CD14-positive monocyte (primary cell): ENCODE measurements at regions not wholly inside any gene's neighbourhood (a gene's known extent, or its start where the extent isn't known, plus 50 kb on each side); places are given as distances from the start of the nearest gene placed in this dataset.
A peak's percentile ranks its signal among the peaks of the same experiment; 100 is the strongest.

ENCODE experiments used
- DNase-seq, 3 donors: peaks; one replicate each; pipeline ENCODE4 v3.0.0-alpha.2; 2011 to 2022
- H2AFZ ChIP-seq: 2 replicates; pipeline ENCODE4 v1.6.0; 2012; ENCODE audit warnings: mild to moderate bottlenecking, low read depth, low read length, inconsistent platforms; ENCODE audit not compliant: insufficient read depth, poor library complexity, severe bottlenecking
- H3K27ac ChIP-seq, 2 donors: 1 replicate in 1 of 2; 2 replicates in 1 of 2; pipeline ENCODE4 v1.5.1; 2012 to 2013; ENCODE audit warnings: low read length in 2 of 2, control low read depth in 1 of 2, inconsistent platforms in 1 of 2, low read depth in 1 of 2, mild to moderate bottlenecking in 1 of 2
- H3K27me3 ChIP-seq, 2 donors: one replicate each; pipeline versions ENCODE4 v1.6.0 to v1.6.1; 2011 to 2013; ENCODE audit warnings: low read length in 2 of 2; ENCODE audit not compliant: control insufficient read depth in 2 of 2, insufficient read depth in 2 of 2
- H3K36me3 ChIP-seq, 2 donors: replicated peaks in 1 of 2; 1 replicate in 1 of 2; 2 replicates in 1 of 2; pipeline versions ENCODE4 v1.5.1 to v1.6.1; 2012 to 2013; ENCODE audit warnings: low read length in 2 of 2, control low read depth in 1 of 2, inconsistent platforms in 1 of 2, mild to moderate bottlenecking in 1 of 2; ENCODE audit not compliant: insufficient read depth in 2 of 2, control insufficient read depth in 1 of 2
- H3K4me1 ChIP-seq, 2 donors: 1 replicate in 1 of 2; 2 replicates in 1 of 2; pipeline versions ENCODE4 v1.5.1 to v1.6.1; 2012 to 2013; ENCODE audit warnings: low read length in 2 of 2, control low read depth in 1 of 2, inconsistent platforms in 1 of 2, mild to moderate bottlenecking in 1 of 2, moderate library complexity in 1 of 2; ENCODE audit not compliant: insufficient read depth in 2 of 2, control insufficient read depth in 1 of 2
- H3K4me2 ChIP-seq: replicated peaks from 2 replicates; pipeline ENCODE3; 2012; ENCODE audit warnings: low read length, moderate library complexity, mild to moderate bottlenecking; ENCODE audit not compliant: poor library complexity, severe bottlenecking; ENCODE audit errors: extremely low read depth
- H3K4me3 ChIP-seq, 3 experiments: fragments of 200-600 bp in 1 of 3; sonication (generic) in 1 of 3; replicated peaks in 1 of 3; 1 replicate in 2 of 3; 2 replicates in 1 of 3; pipeline ENCODE4 v1.5.1; 2011 to 2013; ENCODE audit warnings: low read length in 3 of 3, mild to moderate bottlenecking in 3 of 3, control low read depth in 2 of 3, low read depth in 2 of 3, inconsistent platforms in 1 of 3, moderate library complexity in 1 of 3
- H3K79me2 ChIP-seq: 2 replicates; pipeline ENCODE4 v1.6.0; 2012; ENCODE audit warnings: mild to moderate bottlenecking, control low read depth, inconsistent platforms, low read length, moderate library complexity; ENCODE audit not compliant: insufficient read depth
- H3K9ac ChIP-seq: 2 replicates; pipeline ENCODE4 v1.6.0; 2017; ENCODE audit warnings: low read length, mild to moderate bottlenecking; ENCODE audit not compliant: insufficient read depth, poor library complexity, severe bottlenecking
- H3K9me3 ChIP-seq, 2 donors: replicated peaks in 1 of 2; 1 replicate in 1 of 2; 2 replicates in 1 of 2; pipeline versions ENCODE4 v1.5.1 to v1.6.1; 2012 to 2013; ENCODE audit warnings: low read length in 2 of 2, control low read depth in 1 of 2; ENCODE audit not compliant: control insufficient read depth in 1 of 2, insufficient read depth in 1 of 2
- H4K20me1 ChIP-seq: 2 replicates; pipeline ENCODE4 v1.6.0; 2012; ENCODE audit warnings: mild to moderate bottlenecking, low read length, control low read depth, moderate library complexity; ENCODE audit not compliant: insufficient read depth
- H3K27ac Mint-ChIP-seq, 7 donors: one replicate each; pipeline ENCODE4 v1.8.0; 2020; ENCODE audit warnings: mild to moderate bottlenecking in 7 of 7, mixed read lengths in 7 of 7, moderate library complexity in 6 of 7, inconsistent platforms in 2 of 7
- H3K27me3 Mint-ChIP-seq, 3 donors: one replicate each; pipeline ENCODE4 v1.8.0; 2021 to 2022; ENCODE audit warnings: low read depth in 3 of 3, mild to moderate bottlenecking in 3 of 3, mixed read lengths in 3 of 3, moderate library complexity in 3 of 3, inconsistent platforms in 1 of 3
- H3K36me3 Mint-ChIP-seq, 2 donors: one replicate each; pipeline ENCODE4 v1.8.0; 2020; ENCODE audit warnings: mixed read lengths in 2 of 2, inconsistent platforms in 1 of 2, mild to moderate bottlenecking in 1 of 2
- H3K4me1 Mint-ChIP-seq: one replicate; pipeline ENCODE4 v1.8.0; 2020; ENCODE audit warnings: mild to moderate bottlenecking, mixed read lengths
- H3K4me3 Mint-ChIP-seq, 2 donors: one replicate each; pipeline ENCODE4 v1.8.0; 2020; ENCODE audit warnings: mild to moderate bottlenecking in 2 of 2, mixed read lengths in 2 of 2, moderate library complexity in 1 of 2
- H3K9me3 Mint-ChIP-seq, 7 donors: one replicate each; pipeline ENCODE4 v1.8.0; 2020 to 2022; ENCODE audit warnings: mixed read lengths in 7 of 7, mild to moderate bottlenecking in 6 of 7, moderate library complexity in 6 of 7, inconsistent platforms in 2 of 7
- WGBS: methylation state at CpG from one replicate; pipeline ENCODE4 v1.1.5; 2013; ENCODE audit warnings: missing lambda C conversion rate; ENCODE audit not compliant: insufficient coverage; 5-methylcytosine and 5-hydroxymethylcytosine counted together
- intact Hi-C, 2 donors: fragments of 100-400 bp; cut with micrococcal nuclease; formaldehyde crosslinking; loops; one replicate each; pipeline versions ENCODE4 v1.15.0 to v1.15.1; 2023
- TF ChIP-seq, protein P1 (sequence below): fragments of 200-600 bp; IDR thresholded peaks from one replicate; pipeline ENCODE4 v1.8.0; 2022; ENCODE audit warnings: antibody characterized with exemption, mild to moderate bottlenecking

DNA sequence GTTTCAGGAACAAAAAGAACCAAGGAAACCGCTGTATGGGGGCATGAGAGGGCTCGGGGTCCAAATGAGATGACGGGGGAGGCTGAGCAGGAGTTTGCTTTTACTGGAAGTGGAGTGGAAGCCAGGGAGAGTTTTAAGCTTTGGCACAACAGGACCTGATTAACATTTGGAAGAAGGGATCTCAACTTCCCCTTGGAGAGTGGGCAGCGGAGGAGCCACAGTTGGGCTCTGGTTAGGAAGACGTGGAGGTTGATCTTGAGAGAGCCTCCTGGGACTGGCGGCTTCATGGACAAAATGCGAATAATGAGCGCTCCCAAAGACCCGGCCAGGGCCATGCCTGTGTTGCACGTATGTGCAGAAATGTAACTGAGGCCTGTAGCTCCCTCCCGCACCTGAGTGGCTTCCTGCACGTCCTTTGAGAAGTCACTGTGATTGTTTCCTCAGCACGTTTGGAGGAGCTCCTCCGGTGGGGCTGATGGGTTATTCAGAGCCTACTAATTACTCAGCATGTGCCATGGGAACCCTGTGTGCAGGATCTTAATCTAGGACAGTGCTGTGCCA lies 595.3 kb upstream of the MGMT start:
- no peak overlapping the region for H3K4me3 Mint-ChIP-seq
- Histone ChIP-seq H3K27ac (no peak overlapping the region), H3K9me3 (no peaks in the 10 kb centered on the region), H3K9ac (no peak overlapping the region), H4K20me1 (no peaks in the 10 kb centered on the region), H3K4me1 (no peaks in the 10 kb centered on the region), H3K36me3 (no peaks in the 10 kb centered on the region), H3K4me2 (no peak overlapping the region), H3K4me3 (no peak overlapping the region), H2AFZ (no peak overlapping the region), H3K79me2 (no peaks in the 10 kb centered on the region), H3K27me3 (no peaks in the 10 kb centered on the region)
- peaks cover 3 to 6% (median 4%) of the 10 kb centered on the region in 3 donors for H3K27me3 Mint-ChIP-seq
- no peaks in the 10 kb centered on the region for H3K9me3 Mint-ChIP-seq
- H3K27ac Mint-ChIP-seq, result peak overlapping the region in 1 of 7 donors; percentile 12
- no peaks in the 10 kb centered on the region for H3K36me3 Mint-ChIP-seq
- TF ChIP-seq, protein P1, sequence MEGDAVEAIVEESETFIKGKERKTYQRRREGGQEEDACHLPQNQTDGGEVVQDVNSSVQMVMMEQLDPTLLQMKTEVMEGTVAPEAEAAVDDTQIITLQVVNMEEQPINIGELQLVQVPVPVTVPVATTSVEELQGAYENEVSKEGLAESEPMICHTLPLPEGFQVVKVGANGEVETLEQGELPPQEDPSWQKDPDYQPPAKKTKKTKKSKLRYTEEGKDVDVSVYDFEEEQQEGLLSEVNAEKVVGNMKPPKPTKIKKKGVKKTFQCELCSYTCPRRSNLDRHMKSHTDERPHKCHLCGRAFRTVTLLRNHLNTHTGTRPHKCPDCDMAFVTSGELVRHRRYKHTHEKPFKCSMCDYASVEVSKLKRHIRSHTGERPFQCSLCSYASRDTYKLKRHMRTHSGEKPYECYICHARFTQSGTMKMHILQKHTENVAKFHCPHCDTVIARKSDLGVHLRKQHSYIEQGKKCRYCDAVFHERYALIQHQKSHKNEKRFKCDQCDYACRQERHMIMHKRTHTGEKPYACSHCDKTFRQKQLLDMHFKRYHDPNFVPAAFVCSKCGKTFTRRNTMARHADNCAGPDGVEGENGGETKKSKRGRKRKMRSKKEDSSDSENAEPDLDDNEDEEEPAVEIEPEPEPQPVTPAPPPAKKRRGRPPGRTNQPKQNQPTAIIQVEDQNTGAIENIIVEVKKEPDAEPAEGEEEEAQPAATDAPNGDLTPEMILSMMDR, result no peak
- intact Hi-C loops, result no loop called here
- no peaks in the 10 kb centered on the region for H3K4me1 Mint-ChIP-seq
- no peak for DNase-seq
- 85% methylated on average over 13 of the region's 14 CpGs for WGBS

- no peak overlapping the region for H3K27ac ChIP-seq
- Mint-ChIP-seq H3K27ac (no peak overlapping the region), H3K27me3 (peaks cover 2 to 6% (median 4%) of the 10 kb centered on the region in 3 donors), H3K4me1 (no peaks in the 10 kb centered on the region), H3K9me3 (no peaks in the 10 kb centered on the region), H3K36me3 (no peaks in the 10 kb centered on the region), H3K4me3 (no peak overlapping the region)
- H3K4me2 ChIP-seq, result no peak overlapping the region
- no peaks in the 10 kb centered on the region for H3K79me2 ChIP-seq
- intact Hi-C loops, result no loop called here
- no peaks in the 10 kb centered on the region for H4K20me1 ChIP-seq
- H3K27me3 ChIP-seq, result no peaks in the 10 kb centered on the region
- TF ChIP-seq, protein P1, result no peak
- H3K4me1 ChIP-seq, result no peaks in the 10 kb centered on the region
- no peak overlapping the region for H3K4me3 ChIP-seq
- H3K36me3 ChIP-seq, result no peaks in the 10 kb centered on the region
- WGBS, result no CpG with 5 or more reads among the region's 6 CpGs
- no peak overlapping the region for H2AFZ ChIP-seq
- H3K9ac ChIP-seq, result no peak overlapping the region
- no peak for DNase-seq
- H3K9me3 ChIP-seq, result no peaks in the 10 kb centered on the region
Measured at GRCh38 chr10:128873411-128874054, 593.5 kb upstream of the MGMT start.
